ENCODE measurements at regions not wholly inside any gene's neighbourhood (a gene's known extent, or its start where the extent isn't known, plus 50 kb on each side); places are given as distances from the start of the nearest gene placed in this dataset.
"Not testable (repeated sequence)": the region's sequence is repeated elsewhere in the genome, so short reads cannot be mapped to it uniquely, and the experiment has no call there.

GRCh38 chr9:79409182-79409823 lies 162.5 kb upstream of the TLE4 start:
- TF ChIP-seq, protein P1, sequence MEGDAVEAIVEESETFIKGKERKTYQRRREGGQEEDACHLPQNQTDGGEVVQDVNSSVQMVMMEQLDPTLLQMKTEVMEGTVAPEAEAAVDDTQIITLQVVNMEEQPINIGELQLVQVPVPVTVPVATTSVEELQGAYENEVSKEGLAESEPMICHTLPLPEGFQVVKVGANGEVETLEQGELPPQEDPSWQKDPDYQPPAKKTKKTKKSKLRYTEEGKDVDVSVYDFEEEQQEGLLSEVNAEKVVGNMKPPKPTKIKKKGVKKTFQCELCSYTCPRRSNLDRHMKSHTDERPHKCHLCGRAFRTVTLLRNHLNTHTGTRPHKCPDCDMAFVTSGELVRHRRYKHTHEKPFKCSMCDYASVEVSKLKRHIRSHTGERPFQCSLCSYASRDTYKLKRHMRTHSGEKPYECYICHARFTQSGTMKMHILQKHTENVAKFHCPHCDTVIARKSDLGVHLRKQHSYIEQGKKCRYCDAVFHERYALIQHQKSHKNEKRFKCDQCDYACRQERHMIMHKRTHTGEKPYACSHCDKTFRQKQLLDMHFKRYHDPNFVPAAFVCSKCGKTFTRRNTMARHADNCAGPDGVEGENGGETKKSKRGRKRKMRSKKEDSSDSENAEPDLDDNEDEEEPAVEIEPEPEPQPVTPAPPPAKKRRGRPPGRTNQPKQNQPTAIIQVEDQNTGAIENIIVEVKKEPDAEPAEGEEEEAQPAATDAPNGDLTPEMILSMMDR (IDR thresholded peaks at IDR 0.05; ENCODE audit: insufficient read depth, missing control alignments) = no peak
- FAIRE-seq (no peak), DNase-seq (ENCODE audit: insufficient read length, low spot score) (no peak)

- FAIRE-seq (no peak), DNase-seq (ENCODE audit: insufficient read length, low spot score) (no peak)
- TF ChIP-seq, protein P1 (IDR thresholded peaks at IDR 0.05; ENCODE audit: insufficient read depth, missing control alignments) = no peak
Observed at GRCh38 chr9:79425840-79426239, 145.9 kb upstream of the TLE4 start.

GRCh38 chr9:79428422-79428821 lies 143.3 kb upstream of the TLE4 start:
- TF ChIP-seq, protein P1 (IDR thresholded peaks at IDR 0.05; ENCODE audit: insufficient read depth, missing control alignments) = no peak
- FAIRE-seq = no peak

DNA sequence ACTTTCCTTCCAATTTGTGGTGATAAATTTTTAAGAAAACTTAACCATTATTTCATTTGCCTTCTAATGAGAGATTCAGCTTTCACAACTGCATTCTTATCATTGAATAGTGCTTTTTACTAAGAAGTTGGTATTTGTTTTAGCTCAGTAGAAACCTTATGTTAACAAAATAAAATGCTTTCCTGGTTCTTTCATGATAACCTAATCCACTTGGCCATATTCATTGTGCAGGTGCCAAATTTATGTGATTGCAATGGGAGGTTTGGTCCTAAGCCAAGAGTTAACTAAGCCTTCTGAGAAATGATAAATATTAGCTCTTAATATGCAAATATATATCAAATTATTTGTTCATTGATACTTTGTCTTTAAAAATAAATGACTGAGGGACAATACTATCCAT lies 141.1 kb upstream of the TLE4 start:
- TF ChIP-seq, protein P1 (IDR thresholded peaks at IDR 0.05; ENCODE audit: insufficient read depth, missing control alignments) = no peak
- FAIRE-seq (no peak), DNase-seq (ENCODE audit: insufficient read length, low spot score) (no peak)

More at GRCh38 chr9:79428422-79428821, 143.3 kb upstream of the TLE4 start:
- no peak for DNase-seq (ENCODE audit: insufficient read length, low spot score)

DNA sequence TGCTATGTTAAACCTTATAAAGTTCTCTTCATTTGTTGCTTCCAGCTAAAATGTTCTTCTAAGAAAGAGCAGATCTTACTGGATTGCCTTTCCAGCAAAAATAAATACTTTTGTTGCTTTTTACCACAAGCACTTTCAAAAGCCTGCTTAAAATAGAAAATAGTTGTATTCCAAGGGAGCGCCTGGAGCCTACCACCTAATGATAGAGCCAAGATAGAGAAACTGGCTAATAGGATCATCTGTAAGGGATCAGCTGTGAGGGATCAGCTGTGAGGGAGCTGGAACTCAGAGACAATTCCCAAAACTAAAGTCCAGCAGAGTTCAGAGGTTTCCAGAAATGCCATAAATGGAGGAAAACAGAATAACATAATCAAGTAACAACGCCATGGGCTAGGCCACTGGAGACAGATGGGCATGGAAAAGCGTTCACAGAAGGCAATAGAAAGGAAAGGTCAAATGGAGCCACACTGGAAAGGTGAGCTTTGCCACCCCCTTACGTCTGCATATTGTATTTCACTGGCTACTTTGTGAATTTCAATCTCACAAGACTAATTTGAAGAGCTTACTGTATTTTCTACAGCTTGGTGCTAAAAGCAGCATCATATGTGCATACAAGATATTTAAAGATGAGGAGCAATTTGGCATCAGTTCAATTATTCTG lies 140.6 kb upstream of the TLE4 start:
- TF ChIP-seq, protein P1 (IDR thresholded peaks at IDR 0.05; ENCODE audit: insufficient read depth, missing control alignments) = no peak
- no peak for DNase-seq (ENCODE audit: insufficient read length, low spot score)
- no peak for FAIRE-seq

- DNase-seq (ENCODE audit: insufficient read length, low spot score) (no peak), FAIRE-seq (no peak)
- TF ChIP-seq, protein P1 (IDR thresholded peaks at IDR 0.05; ENCODE audit: insufficient read depth, missing control alignments) = no peak
Observed at GRCh38 chr9:79432485-79432884, 139.3 kb upstream of the TLE4 start.

GRCh38 chr9:79433703-79434102 lies 138.1 kb upstream of the TLE4 start:
- FAIRE-seq (no peak), DNase-seq (ENCODE audit: insufficient read length, low spot score) (no peak)
- TF ChIP-seq, protein P1 (IDR thresholded peaks at IDR 0.05; ENCODE audit: insufficient read depth, missing control alignments) = no peak

GRCh38 chr9:79439221-79439620 lies 132.5 kb upstream of the TLE4 start:
- not testable (repeated sequence) for DNase-seq (ENCODE audit: insufficient read length, low spot score); FAIRE-seq

Data from D721Med (cell line).